ENCODE measurements at regions not wholly inside any gene's neighbourhood (a gene's known extent, or its start where the extent isn't known, plus 50 kb on each side); places are given as distances from the start of the nearest gene placed in this dataset.
"Not testable (repeated sequence)": the region's sequence is repeated elsewhere in the genome, so short reads cannot be mapped to it uniquely, and the experiment has no call there.

GRCh38 chr21:10100873-10101272 is 420.5 kb upstream of the TPTE start:
- intact Hi-C loops (cut with DNase I) = not testable (repeated sequence)
- peak in 1 of 42 donors; percentile 22 for DNase-seq

GRCh38 chr21:10119342-10119741 is 402.0 kb upstream of the TPTE start:
- intact Hi-C loops (cut with DNase I) = not testable (repeated sequence)
- DNase-seq = peak in 2 of 42 donors; percentile 5 to 24

GRCh38 chr21:10119746-10120535 is 401.4 kb upstream of the TPTE start:
- peak in 5 of 42 donors; percentile 5 to 34 (median 17) for DNase-seq
- intact Hi-C loops (cut with DNase I) = not testable (repeated sequence)

GRCh38 chr21:10120536-10120934 is 400.8 kb upstream of the TPTE start:
- DNase-seq = peak in 1 of 42 donors; percentile 7
- intact Hi-C loops (cut with DNase I) = not testable (repeated sequence)

- intact Hi-C loops (cut with DNase I) = not testable (repeated sequence)
- DNase-seq = peak in 2 of 42 donors; percentile 4 to 10
Observed at GRCh38 chr21:10120965-10121550, 400.3 kb upstream of the TPTE start.

- intact Hi-C loops (cut with DNase I) = not testable (repeated sequence)
Observed at GRCh38 chr21:10121816-10122455, 399.4 kb upstream of the TPTE start.

GRCh38 chr21:10122801-10123507 is 398.4 kb upstream of the TPTE start:
- DNase-seq = peak in 6 of 42 donors; percentile 2 to 44 (median 32)
- intact Hi-C loops (cut with DNase I) = not testable (repeated sequence)

More at GRCh38 chr21:10121816-10122455, 399.4 kb upstream of the TPTE start:
- peak in 2 of 42 donors; percentile 7 to 25 for DNase-seq

- intact Hi-C loops (cut with DNase I) = not testable (repeated sequence)
- peak in 5 of 42 donors; percentile 4 to 40 (median 26) for DNase-seq
Observed at GRCh38 chr21:10123508-10123885, 397.9 kb upstream of the TPTE start.

GRCh38 chr21:10125616-10126015 is 395.8 kb upstream of the TPTE start:
- intact Hi-C loops (cut with DNase I) = not testable (repeated sequence)
- peak in 4 of 42 donors; percentile 4 to 34 (median 20) for DNase-seq

GRCh38 chr21:10134119-10134518 is 387.3 kb upstream of the TPTE start:
- intact Hi-C loops (cut with DNase I) = not testable (repeated sequence)
- peak in 3 of 42 donors; percentile 5 to 25 (median 5) for DNase-seq

GRCh38 chr21:10135879-10136278 is 385.5 kb upstream of the TPTE start:
- intact Hi-C loops (cut with DNase I) = not testable (repeated sequence)
- DNase-seq = peak in 1 of 42 donors; percentile 11

GRCh38 chr21:10154178-10154577 is 367.2 kb upstream of the TPTE start:
- intact Hi-C loops (cut with DNase I) = not testable (repeated sequence)

More at GRCh38 chr21:10154178-10154577, 367.2 kb upstream of the TPTE start:
- not testable (repeated sequence) for DNase-seq
